T1000 (cell line): ENCODE measurements at regions not wholly inside any gene's neighbourhood (a gene's known extent, or its start where the extent isn't known, plus 50 kb on each side); places are given as distances from the start of the nearest gene placed in this dataset.
"Not testable (repeated sequence)": the region's sequence is repeated elsewhere in the genome, so short reads cannot be mapped to it uniquely, and the experiment has no call there.

ENCODE experiments used
- DNase-seq: peaks from one replicate; lab custom pipeline; 2025; ENCODE audit warnings: mixed read lengths; lab: John Stamatoyannopoulos, UW

GRCh38 chr12:97800561-97800960 is 338.0 kb downstream of the RMST start:
- DNase-seq, result no peak

- DNase-seq, result no peak
Observed at GRCh38 chr12:97801471-97802059, 339.0 kb downstream of the RMST start.

GRCh38 chr12:97805146-97805545 is 342.5 kb downstream of the RMST start:
- DNase-seq, result no peak

DNA sequence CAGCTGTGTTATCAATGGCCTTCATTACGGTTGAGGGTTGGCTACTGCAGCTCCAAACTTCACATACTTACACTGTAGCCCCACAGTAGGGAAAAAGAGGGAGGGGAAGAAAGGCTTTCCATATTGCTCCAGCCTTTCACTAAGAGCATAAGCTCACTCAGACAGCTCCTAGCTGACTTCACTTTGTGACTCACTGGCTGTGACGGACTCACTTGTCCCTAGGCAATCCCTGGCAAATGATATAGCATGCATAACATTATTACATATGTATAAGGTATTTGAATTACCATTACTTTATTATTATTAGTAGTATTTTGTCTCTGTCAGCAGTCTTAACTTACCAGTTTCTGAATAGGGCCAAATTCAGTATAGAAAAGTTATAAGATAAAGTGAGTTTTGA is 350.7 kb downstream of the RMST start:
- DNase-seq, result no peak

- DNase-seq, result no peak
Observed at GRCh38 chr12:97821806-97822205, 359.2 kb downstream of the RMST start.

DNA sequence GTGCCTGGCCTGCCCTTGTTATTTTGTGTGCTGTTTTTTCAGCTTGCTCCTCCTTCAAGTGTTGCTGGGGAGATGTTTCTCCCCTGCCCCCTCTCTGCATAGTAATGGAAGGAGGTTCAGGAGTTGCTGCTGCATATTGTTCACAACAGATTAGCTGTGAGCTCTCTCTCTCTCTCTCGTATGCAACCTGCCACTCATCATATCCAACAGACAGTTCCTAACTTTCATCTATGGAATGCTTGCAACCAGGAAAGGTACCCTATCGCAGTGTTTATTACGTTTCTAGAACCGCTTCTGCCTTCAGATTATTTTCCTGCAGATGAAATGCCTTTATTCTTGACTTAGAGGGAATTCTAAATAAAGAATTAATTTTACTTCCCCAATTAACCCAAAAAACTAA is 372.9 kb downstream of the RMST start:
- no peak for DNase-seq

DNA sequence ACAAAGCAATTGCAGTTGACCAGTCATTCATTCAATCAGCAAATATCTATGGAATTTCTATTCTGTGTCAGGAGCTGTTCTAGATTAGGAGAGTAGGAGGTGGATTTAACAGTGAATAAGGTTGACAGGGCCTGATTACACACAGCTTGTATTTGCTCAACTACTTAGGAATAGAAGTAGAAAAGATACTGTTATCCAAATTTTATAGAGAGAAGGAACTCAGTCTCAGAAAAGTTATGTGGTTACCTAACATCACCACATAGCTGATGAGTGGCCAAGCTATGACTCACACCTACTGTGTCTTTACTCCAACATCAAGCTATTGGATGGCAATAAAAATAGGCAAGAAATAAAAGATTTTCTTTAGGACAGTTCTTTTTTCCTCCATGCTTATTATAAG is 374.8 kb downstream of the RMST start:
- peak; percentile 17 for DNase-seq

- no peak for DNase-seq
Observed at GRCh38 chr12:97848051-97848450, 385.4 kb downstream of the RMST start.

DNA sequence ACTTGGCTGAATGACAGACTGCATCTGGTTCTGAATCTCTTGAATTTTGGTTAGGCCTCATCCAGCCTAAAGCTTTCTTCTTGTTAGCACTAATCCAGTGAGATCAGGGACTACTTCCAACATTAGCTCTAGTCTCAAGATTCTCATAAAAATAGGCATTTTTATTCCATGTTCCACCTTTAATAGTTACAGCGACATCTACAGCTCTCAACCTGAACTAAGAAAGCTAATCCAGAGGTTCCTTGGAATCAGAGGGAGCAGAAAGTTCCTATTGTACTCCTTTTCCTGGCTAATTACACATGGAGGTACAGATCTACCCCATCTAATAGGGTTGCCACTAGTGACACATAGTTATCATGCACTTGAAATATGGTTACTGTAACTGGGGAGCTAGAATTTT is 391.9 kb downstream of the RMST start:
- DNase-seq, result no peak

GRCh38 chr12:97862072-97862471 is 399.5 kb downstream of the RMST start:
- DNase-seq, result no peak

GRCh38 chr12:97875064-97875463 is 412.5 kb downstream of the RMST start:
- no peak for DNase-seq

DNA sequence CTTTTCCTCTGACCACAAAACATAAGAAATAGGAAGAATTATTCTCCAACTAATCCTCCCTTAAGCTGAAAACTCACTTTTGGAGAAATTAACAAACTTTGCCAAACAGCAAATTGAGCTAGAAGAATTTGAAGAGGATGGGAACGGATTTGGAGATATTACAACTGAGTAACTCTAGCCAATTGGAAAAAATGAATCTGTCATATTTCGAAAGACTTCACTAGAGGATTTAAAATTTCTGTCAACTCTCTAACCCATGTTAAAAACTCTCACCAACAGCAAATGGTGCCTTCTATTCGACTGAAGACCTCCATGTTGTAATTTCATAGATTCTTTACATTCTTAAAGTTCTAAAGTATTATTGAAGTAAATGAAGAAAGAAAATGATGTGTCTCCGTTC is 414.2 kb downstream of the RMST start:
- DNase-seq, result no peak

- DNase-seq, result no peak
Observed at GRCh38 chr12:97877404-97877803, 414.8 kb downstream of the RMST start.

GRCh38 chr12:97886511-97887176 is 424.0 kb downstream of the RMST start:
- DNase-seq, result no peak

- not testable (repeated sequence) for DNase-seq
Observed at GRCh38 chr12:97897881-97898280, 435.3 kb downstream of the RMST start.

DNA sequence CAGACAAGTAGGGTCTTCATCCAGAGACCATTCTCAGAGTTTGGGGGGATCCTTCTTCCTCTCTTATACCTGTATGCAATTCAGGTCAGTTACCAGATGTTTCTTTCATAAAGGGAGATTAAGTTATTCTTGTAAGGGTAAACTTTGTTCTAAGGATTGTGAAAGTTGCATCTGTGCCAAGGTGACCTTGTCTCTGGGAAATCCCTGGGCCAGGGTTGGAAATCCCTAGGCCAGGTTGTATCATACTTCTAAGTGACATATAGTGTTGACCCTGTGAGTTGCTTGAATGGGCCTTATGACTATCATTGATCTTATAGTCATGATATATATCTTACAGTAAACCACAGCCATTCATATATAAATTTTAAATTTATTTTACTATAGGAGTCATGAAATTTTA is 436.9 kb downstream of the RMST start:
- DNase-seq, result no peak

GRCh38 chr12:97899956-97900355 is 437.4 kb downstream of the RMST start:
- no peak for DNase-seq

- no peak for DNase-seq
Observed at GRCh38 chr12:97903356-97903755, 440.8 kb downstream of the RMST start.

- no peak for DNase-seq
Observed at GRCh38 chr12:97907504-97907903, 444.9 kb downstream of the RMST start.

DNA sequence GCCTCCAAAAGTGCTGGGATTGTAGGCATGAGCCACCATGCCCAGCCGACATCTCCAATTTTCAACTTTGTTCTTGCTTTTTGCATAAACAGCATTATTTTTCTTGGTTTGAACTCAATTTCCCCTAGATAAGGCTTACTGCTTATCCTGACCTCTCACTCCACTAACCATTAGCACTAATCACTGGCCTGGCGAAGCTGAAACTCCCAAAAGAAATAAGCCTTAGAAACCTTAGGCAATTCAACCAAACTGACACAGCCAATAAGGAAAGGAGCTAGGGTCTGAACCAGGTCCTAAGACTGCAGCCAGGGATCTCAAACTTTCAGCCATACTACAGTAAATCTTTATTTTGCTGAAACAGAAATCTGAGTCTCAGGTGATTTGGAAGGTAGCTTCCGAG is 448.0 kb downstream of the RMST start:
- DNase-seq, result no peak

GRCh38 chr12:97912943-97913342 is 450.3 kb downstream of the RMST start:
- peak; percentile 84 for DNase-seq

GRCh38 chr12:97921979-97922722 is 459.5 kb downstream of the RMST start:
- peak; percentile 88 for DNase-seq

- DNase-seq, result no peak
Observed at GRCh38 chr12:97923546-97923945, 460.9 kb downstream of the RMST start.
